HEK293 (cell line): ENCODE measurements at regions not wholly inside any gene's neighbourhood (a gene's known extent, or its start where the extent isn't known, plus 50 kb on each side); places are given as distances from the start of the nearest gene placed in this dataset.

ENCODE experiments used
- CTCF ChIA-PET: fragments of 350-600 bp; formaldehyde crosslinking; extraction: SDS; loops from one replicate; lab custom pipeline; 2021; ENCODE audit warnings: antibody characterized with exemption; lab: Yijun Ruan, JAX
- POLR2A ChIA-PET: fragments of 300-600 bp; formaldehyde crosslinking; extraction: SDS; loops from one replicate; lab custom pipeline; 2020; ENCODE audit warnings: antibody characterized with exemption, inconsistent platforms; lab: Yijun Ruan, JAX
- H3K27ac ChIP-seq: fragments of 200-500 bp; sonication (Bioruptor generic); 2 replicates; pipeline ENCODE4 v1.5.1; 2014; ENCODE audit warnings: low read depth, low read length, control low read depth, inconsistent platforms; ENCODE audit errors: extremely low read depth
- H3K36me3 ChIP-seq, 2 experiments: fragments of 200-500 bp in 1 of 2; sonication (Bioruptor generic) in 1 of 2; 1 replicate in 1 of 2; 2 replicates in 1 of 2; pipeline ENCODE4 v1.5.1; 2014 to 2017; ENCODE audit warnings: inconsistent platforms in 2 of 2, low read length in 2 of 2; ENCODE audit not compliant: control insufficient read depth in 2 of 2, insufficient read depth in 1 of 2
- H3K4me1 ChIP-seq: fragments of 200-500 bp; sonication (Bioruptor generic); 2 replicates; pipeline ENCODE4 v1.5.1; 2014; ENCODE audit warnings: mild to moderate bottlenecking, low read length, inconsistent platforms; ENCODE audit not compliant: control insufficient read depth, insufficient read depth
- H3K4me3 ChIP-seq: 2 replicates; pipeline ENCODE4 v1.5.1; 2011; ENCODE audit warnings: low read depth, mild to moderate bottlenecking, control low read depth, low read length, moderate library complexity
- H3K9me3 ChIP-seq: fragments of 200-500 bp; sonication (Bioruptor generic); 2 replicates; pipeline ENCODE4 v1.5.1; 2014; ENCODE audit warnings: low read depth, low read length, inconsistent platforms; ENCODE audit not compliant: control insufficient read depth, insufficient read depth
- FEZF1 ChIP-seq: fragments of 450-650 bp; formaldehyde crosslinking; IDR thresholded peaks from 2 replicates; pipeline ENCODE4 v1.5.1; 2016; ENCODE audit warnings: missing biosample characterization, missing genetic modification characterization
- IKZF3 ChIP-seq: fragments of 450-650 bp; IDR thresholded peaks from 2 replicates; pipeline ENCODE4 v1.5.0; 2018; ENCODE audit warnings: missing biosample characterization, mild to moderate bottlenecking, missing genetic modification characterization, moderate library complexity
- SP7 ChIP-seq: fragments of 450-650 bp; formaldehyde crosslinking; IDR thresholded peaks from 2 replicates; pipeline ENCODE4 v1.5.1; 2016; ENCODE audit warnings: missing biosample characterization, missing genetic modification characterization
- YY1 ChIP-seq: fragments of 450-650 bp; formaldehyde crosslinking; IDR thresholded peaks from 2 replicates; pipeline ENCODE4 v1.5.1; 2018; ENCODE audit warnings: missing biosample characterization, missing genetic modification characterization
- ZBTB1 ChIP-seq: fragments of 450-650 bp; formaldehyde crosslinking; IDR thresholded peaks from 2 replicates; pipeline ENCODE4 v1.5.1; 2016; ENCODE audit warnings: missing biosample characterization, missing genetic modification characterization
- ZBTB21 ChIP-seq: fragments of 450-650 bp; formaldehyde crosslinking; IDR thresholded peaks from 2 replicates; pipeline ENCODE4 v1.5.1; 2017; ENCODE audit warnings: missing biosample characterization, missing genetic modification characterization
- ZBTB7A ChIP-seq: fragments of 450-650 bp; formaldehyde crosslinking; IDR thresholded peaks from 2 replicates; pipeline ENCODE4 v1.5.1; 2016; ENCODE audit warnings: low read depth, missing biosample characterization, missing genetic modification characterization
- ZNF10 ChIP-seq: fragments of 450-650 bp; formaldehyde crosslinking; IDR thresholded peaks from 2 replicates; pipeline ENCODE4 v1.5.1; 2017; ENCODE audit warnings: missing biosample characterization, missing genetic modification characterization
- ZNF214 ChIP-seq: fragments of 450-650 bp; formaldehyde crosslinking; IDR thresholded peaks from 2 replicates; pipeline ENCODE4 v1.5.1; 2017; ENCODE audit warnings: missing biosample characterization, mild to moderate bottlenecking, missing genetic modification characterization, borderline replicate concordance
- ZNF416 ChIP-seq: fragments of 450-650 bp; formaldehyde crosslinking; IDR thresholded peaks from 2 replicates; pipeline ENCODE4 v1.5.1; 2016; ENCODE audit warnings: missing biosample characterization, missing genetic modification characterization
- ZNF423 ChIP-seq: fragments of 450-650 bp; formaldehyde crosslinking; IDR thresholded peaks from 2 replicates; pipeline ENCODE4 v1.5.1; 2016; ENCODE audit warnings: missing biosample characterization, missing genetic modification characterization
- ZNF501 ChIP-seq: fragments of 450-650 bp; formaldehyde crosslinking; IDR thresholded peaks from 2 replicates; pipeline ENCODE4 v1.5.1; 2016; ENCODE audit warnings: missing biosample characterization, missing genetic modification characterization
- ZNF529 ChIP-seq: fragments of 450-650 bp; formaldehyde crosslinking; IDR thresholded peaks from 2 replicates; pipeline ENCODE4 v1.5.1; 2017; ENCODE audit warnings: missing genetic modification characterization, missing biosample characterization; ENCODE audit not compliant: insufficient replicate concordance
- ZNF571 ChIP-seq: fragments of 450-650 bp; formaldehyde crosslinking; IDR thresholded peaks from 2 replicates; pipeline ENCODE4 v1.5.0; 2017; ENCODE audit warnings: missing biosample characterization, missing genetic modification characterization
- ZNF623 ChIP-seq: fragments of 450-650 bp; formaldehyde crosslinking; IDR thresholded peaks from 2 replicates; pipeline ENCODE4 v1.5.1; 2016; ENCODE audit warnings: missing biosample characterization, missing genetic modification characterization
- ZNF791 ChIP-seq: fragments of 450-650 bp; formaldehyde crosslinking; IDR thresholded peaks from 2 replicates; pipeline ENCODE4 v1.5.1; 2016; ENCODE audit warnings: missing biosample characterization, missing genetic modification characterization
- ZSCAN23 ChIP-seq: fragments of 450-650 bp; formaldehyde crosslinking; IDR thresholded peaks from 2 replicates; pipeline ENCODE4 v1.5.1; 2016; ENCODE audit warnings: missing biosample characterization, missing genetic modification characterization
- TF ChIP-seq, protein P1 (sequence below): fragments of 450-650 bp; formaldehyde crosslinking; IDR thresholded peaks from 2 replicates; pipeline ENCODE4 v1.5.1; 2016; ENCODE audit warnings: missing biosample characterization, missing genetic modification characterization
- TF ChIP-seq, protein P2 (sequence below): fragments of 450-650 bp; formaldehyde crosslinking; IDR thresholded peaks from 2 replicates; pipeline ENCODE4 v1.5.1; 2016; ENCODE audit warnings: missing biosample characterization, missing genetic modification characterization
- TF ChIP-seq, protein P3 (sequence below): fragments of 450-650 bp; formaldehyde crosslinking; IDR thresholded peaks from 2 replicates; pipeline ENCODE4 v1.5.1; 2017; ENCODE audit warnings: missing biosample characterization, missing genetic modification characterization

DNA sequence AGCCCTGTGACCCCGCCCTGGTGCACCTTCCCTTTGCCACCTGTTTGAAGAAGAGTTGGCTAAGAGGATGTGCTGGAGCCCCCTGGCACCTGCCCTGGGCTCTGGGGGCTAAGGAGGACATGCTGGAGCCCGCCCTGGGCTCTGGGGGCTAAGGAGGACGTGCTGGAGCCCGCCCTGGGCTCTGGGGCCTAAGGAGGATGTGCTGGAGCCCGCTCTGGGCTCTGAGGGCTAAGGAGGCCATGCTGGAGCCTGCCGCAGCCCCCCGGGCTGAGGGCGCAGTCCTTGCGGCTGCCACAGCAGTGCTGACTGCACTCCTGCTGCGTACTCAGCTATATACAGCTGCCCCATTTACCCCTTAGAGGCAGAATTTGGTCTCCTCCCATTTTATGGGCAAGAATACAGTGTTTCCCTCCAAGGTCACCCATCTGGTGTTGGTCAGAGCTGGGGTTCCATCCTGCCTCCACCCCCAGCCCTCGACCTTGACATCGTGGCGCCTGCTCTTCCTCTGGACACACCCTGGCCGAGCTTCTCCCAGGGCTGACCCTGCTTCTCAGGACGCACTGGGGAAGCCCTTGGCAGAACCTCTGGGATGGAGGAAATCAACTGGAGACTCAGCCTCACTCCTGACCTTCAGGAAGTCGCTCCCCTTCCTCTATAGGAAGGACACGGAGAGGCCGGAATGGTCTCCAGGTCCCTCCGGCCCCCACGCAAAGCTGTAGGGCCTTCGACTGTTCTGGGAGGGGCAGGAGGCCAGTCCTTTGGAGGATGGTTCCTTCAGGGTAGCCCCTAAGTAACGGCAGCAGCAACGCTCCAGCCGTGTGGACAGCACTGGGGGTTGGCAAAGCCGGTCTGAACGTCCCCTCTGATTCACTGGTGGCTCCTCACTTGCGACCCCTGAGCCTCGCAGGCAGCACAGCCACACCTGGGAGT is 65.0 kb upstream of the HPCAL1 start:
- no peak for TF ChIP-seq ZNF423 (tag by site-specific recombination)
- no peak for TF ChIP-seq IKZF3 (tag by site-specific recombination)
- TF ChIP-seq ZSCAN23 = no peak
- TF ChIP-seq ZNF791 = no peak
- TF ChIP-seq, protein P1, sequence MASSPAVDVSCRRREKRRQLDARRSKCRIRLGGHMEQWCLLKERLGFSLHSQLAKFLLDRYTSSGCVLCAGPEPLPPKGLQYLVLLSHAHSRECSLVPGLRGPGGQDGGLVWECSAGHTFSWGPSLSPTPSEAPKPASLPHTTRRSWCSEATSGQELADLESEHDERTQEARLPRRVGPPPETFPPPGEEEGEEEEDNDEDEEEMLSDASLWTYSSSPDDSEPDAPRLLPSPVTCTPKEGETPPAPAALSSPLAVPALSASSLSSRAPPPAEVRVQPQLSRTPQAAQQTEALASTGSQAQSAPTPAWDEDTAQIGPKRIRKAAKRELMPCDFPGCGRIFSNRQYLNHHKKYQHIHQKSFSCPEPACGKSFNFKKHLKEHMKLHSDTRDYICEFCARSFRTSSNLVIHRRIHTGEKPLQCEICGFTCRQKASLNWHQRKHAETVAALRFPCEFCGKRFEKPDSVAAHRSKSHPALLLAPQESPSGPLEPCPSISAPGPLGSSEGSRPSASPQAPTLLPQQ (tag by site-specific recombination) = no peak
- no peak for TF ChIP-seq ZNF416
- TF ChIP-seq YY1 (tag by site-specific recombination) = no peak
- no peak for TF ChIP-seq ZBTB7A
- TF ChIP-seq ZNF623 (tag by site-specific recombination) = no peak
- no peak for TF ChIP-seq ZBTB1 (tag by site-specific recombination)
- TF ChIP-seq, protein P2, sequence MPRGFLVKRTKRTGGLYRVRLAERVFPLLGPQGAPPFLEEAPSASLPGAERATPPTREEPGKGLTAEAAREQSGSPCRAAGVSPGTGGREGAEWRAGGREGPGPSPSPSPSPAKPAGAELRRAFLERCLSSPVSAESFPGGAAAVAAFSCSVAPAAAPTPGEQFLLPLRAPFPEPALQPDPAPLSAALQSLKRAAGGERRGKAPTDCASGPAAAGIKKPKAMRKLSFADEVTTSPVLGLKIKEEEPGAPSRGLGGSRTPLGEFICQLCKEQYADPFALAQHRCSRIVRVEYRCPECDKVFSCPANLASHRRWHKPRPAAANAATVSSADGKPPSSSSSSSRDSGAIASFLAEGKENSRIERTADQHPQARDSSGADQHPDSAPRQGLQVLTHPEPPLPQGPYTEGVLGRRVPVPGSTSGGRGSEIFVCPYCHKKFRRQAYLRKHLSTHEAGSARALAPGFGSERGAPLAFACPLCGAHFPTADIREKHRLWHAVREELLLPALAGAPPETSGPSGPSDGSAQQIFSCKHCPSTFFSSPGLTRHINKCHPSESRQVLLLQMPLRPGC (tag by site-specific recombination) = no peak
- TF ChIP-seq ZBTB21 (tag by site-specific recombination) = no peak
- TF ChIP-seq ZNF10 (tag by site-specific recombination) = no peak
- ChIA-PET CTCF (interaction anchor here (0.6 to 1.1 kb wide), 2 partner anchors 8 to 437 kb away, joined by 3 read pairs; no protein-coding TSS in a partner anchor), POLR2A (no interaction called here)
- no peaks in the 10 kb centered on the region for H3K36me3 ChIP-seq
- no peaks in the 10 kb centered on the region for H3K9me3 ChIP-seq
- H3K4me1 ChIP-seq = no peaks in the 10 kb centered on the region
- H3K27ac ChIP-seq = no peak overlapping the region
- H3K4me3 ChIP-seq = no peak overlapping the region

DNA sequence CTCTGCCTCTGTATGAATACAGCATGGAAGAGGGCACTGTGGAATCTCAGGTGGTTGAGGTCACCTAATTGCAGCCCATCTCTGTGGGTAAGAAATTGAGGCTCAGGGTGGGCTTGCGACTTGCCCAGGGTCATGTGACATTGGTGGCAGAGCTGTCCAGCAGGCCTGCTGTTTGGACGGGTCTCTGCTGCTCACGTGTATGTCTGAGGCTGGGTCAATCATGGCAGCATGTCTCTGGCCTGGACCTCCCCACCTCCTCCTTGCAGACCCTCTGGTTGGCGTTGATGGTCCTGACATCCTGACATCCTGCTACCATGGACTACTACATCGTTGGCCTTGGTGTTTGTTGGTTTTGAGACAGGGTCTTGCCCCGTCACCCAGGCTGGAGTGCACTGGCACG is 64.3 kb upstream of the HPCAL1 start:
- ChIA-PET POLR2A (no interaction called here), CTCF (interaction anchor here (1.1 kb wide), 1 partner anchor 9 kb away, joined by 3 read pairs; no protein-coding TSS in a partner anchor)
- Histone ChIP-seq H3K4me3 (no peak overlapping the region), H3K9me3 (no peaks in the 10 kb centered on the region), H3K27ac (no peak overlapping the region), H3K36me3 (no peaks in the 10 kb centered on the region), H3K4me1 (no peaks in the 10 kb centered on the region)
- TF ChIP-seq, protein P3, sequence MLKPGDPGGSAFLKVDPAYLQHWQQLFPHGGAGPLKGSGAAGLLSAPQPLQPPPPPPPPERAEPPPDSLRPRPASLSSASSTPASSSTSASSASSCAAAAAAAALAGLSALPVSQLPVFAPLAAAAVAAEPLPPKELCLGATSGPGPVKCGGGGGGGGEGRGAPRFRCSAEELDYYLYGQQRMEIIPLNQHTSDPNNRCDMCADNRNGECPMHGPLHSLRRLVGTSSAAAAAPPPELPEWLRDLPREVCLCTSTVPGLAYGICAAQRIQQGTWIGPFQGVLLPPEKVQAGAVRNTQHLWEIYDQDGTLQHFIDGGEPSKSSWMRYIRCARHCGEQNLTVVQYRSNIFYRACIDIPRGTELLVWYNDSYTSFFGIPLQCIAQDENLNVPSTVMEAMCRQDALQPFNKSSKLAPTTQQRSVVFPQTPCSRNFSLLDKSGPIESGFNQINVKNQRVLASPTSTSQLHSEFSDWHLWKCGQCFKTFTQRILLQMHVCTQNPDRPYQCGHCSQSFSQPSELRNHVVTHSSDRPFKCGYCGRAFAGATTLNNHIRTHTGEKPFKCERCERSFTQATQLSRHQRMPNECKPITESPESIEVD = no peak
- TF ChIP-seq ZNF529 = no peak
- TF ChIP-seq ZNF501 (tag by site-specific recombination) = no peak
- TF ChIP-seq ZNF214 = no peak
- TF ChIP-seq FEZF1 = no peak
- TF ChIP-seq ZNF571 (tag by site-specific recombination) = no peak
- no peak for TF ChIP-seq SP7 (tag by site-specific recombination)
